GM19023 (cell line): ENCODE measurements at regions not wholly inside any gene's neighbourhood (a gene's known extent, or its start where the extent isn't known, plus 50 kb on each side); places are given as distances from the start of the nearest gene placed in this dataset.

Source experiments
- ATAC-seq: cut with Tn5 transposase; IDR thresholded peaks from one replicate; pipeline ENCODE4 v1.9.1; 2021; ENCODE audit warnings: mild to moderate bottlenecking, moderate library complexity; ENCODE audit not compliant: unreplicated experiment

GRCh38 chr2:211055438-211055837 lies 499.0 kb downstream of the CPS1 start:
- no peak for ATAC-seq

- no peak for ATAC-seq
Measured at GRCh38 chr2:211061612-211062296, 505.4 kb downstream of the CPS1 start.

GRCh38 chr2:211062297-211062612 lies 505.9 kb downstream of the CPS1 start:
- no peak for ATAC-seq

GRCh38 chr2:211067029-211067428 lies 510.6 kb downstream of the CPS1 start:
- ATAC-seq: no peak

GRCh38 chr2:211068108-211068780 lies 511.8 kb downstream of the CPS1 start:
- no peak for ATAC-seq

- ATAC-seq: no peak
Measured at GRCh38 chr2:211070547-211070946, 514.1 kb downstream of the CPS1 start.

- ATAC-seq: no peak
Measured at GRCh38 chr2:211077216-211077767, 520.9 kb downstream of the CPS1 start.

GRCh38 chr2:211084352-211084751 lies 528.0 kb downstream of the CPS1 start:
- no peak for ATAC-seq

- no peak for ATAC-seq
Measured at GRCh38 chr2:211085056-211085680, 528.8 kb downstream of the CPS1 start.

GRCh38 chr2:211086049-211086448 lies 529.6 kb downstream of the CPS1 start:
- ATAC-seq: no peak

- no peak for ATAC-seq
Measured at GRCh38 chr2:211089127-211089526, 532.7 kb downstream of the CPS1 start.

- no peak for ATAC-seq
Measured at GRCh38 chr2:211093743-211094303, 537.4 kb downstream of the CPS1 start.

- no peak for ATAC-seq
Measured at GRCh38 chr2:211103989-211104388, 547.6 kb downstream of the CPS1 start.

GRCh38 chr2:211113334-211114175 lies 557.2 kb downstream of the CPS1 start:
- ATAC-seq: no peak

- ATAC-seq: no peak
Measured at GRCh38 chr2:211114826-211115455, 558.5 kb downstream of the CPS1 start.

GRCh38 chr2:211117026-211117425 lies 560.6 kb downstream of the CPS1 start:
- ATAC-seq: no peak

- ATAC-seq: no peak
Measured at GRCh38 chr2:211126256-211126655, 569.9 kb downstream of the CPS1 start.

GRCh38 chr2:211127501-211127900 lies 571.1 kb downstream of the CPS1 start:
- no peak for ATAC-seq

GRCh38 chr2:211128287-211128686 lies 571.9 kb downstream of the CPS1 start:
- no peak for ATAC-seq

GRCh38 chr2:211129798-211130197 lies 573.4 kb downstream of the CPS1 start:
- ATAC-seq: no peak
